IMR-90 (cell line): ENCODE measurements at regions not wholly inside any gene's neighbourhood (a gene's known extent, or its start where the extent isn't known, plus 50 kb on each side); places are given as distances from the start of the nearest gene placed in this dataset.

ENCODE experiments used
- ATAC-seq: fragments of 200-7000 bp; cut with Tn5 transposase; 2 replicates; pipeline ENCODE4 v1.9.1; 2020; ENCODE audit warnings: low read depth, mild to moderate bottlenecking, moderate library complexity
- BruUV-seq: library from RNA; stranded (reverse); fragments of 400-500 nt; replicated peaks from 2 replicates; lab custom pipeline; 2021; lab: Mats Ljungman, UMichigan
- CTCF ChIA-PET: fragments of 300-600 bp; formaldehyde crosslinking; extraction: SDS; loops from one replicate; lab custom pipeline; 2021; ENCODE audit warnings: antibody characterized with exemption; lab: Yijun Ruan, JAX
- POLR2A ChIA-PET: fragments of 300-600 bp; sonication (Branson Sonifier 250); formaldehyde crosslinking; loops from one replicate; lab custom pipeline; 2022; ENCODE audit warnings: antibody characterized with exemption; ENCODE audit not compliant: unreplicated experiment; lab: Charles Lee
- DNase-seq: peaks from one replicate; pipeline ENCODE4 v3.0.0; 2013
- H2AFZ ChIP-seq: replicated peaks from 2 replicates; pipeline ENCODE3; 2013; ENCODE audit warnings: low read length, mild to moderate bottlenecking; ENCODE audit not compliant: poor library complexity
- H2AK5ac ChIP-seq: 2 replicates; pipeline ENCODE4 v1.6.1; 2013; ENCODE audit warnings: low read depth, low read length, inconsistent platforms
- H2AK9ac ChIP-seq: replicated peaks from 2 replicates; pipeline ENCODE3; 2013; ENCODE audit warnings: mild to moderate bottlenecking, low read depth, low read length, moderate library complexity; ENCODE audit not compliant: poor library complexity
- H2BK120ac ChIP-seq: 2 replicates; pipeline ENCODE4 v1.6.1; 2013; ENCODE audit warnings: low read depth, low read length, inconsistent platforms
- H2BK15ac ChIP-seq: 3 replicates; pipeline ENCODE4 v1.6.1; 2013; ENCODE audit warnings: low read depth, low read length, inconsistent platforms
- H2BK20ac ChIP-seq: 2 replicates; pipeline ENCODE4 v1.6.1; 2013; ENCODE audit warnings: low read depth, mild to moderate bottlenecking, inconsistent platforms, low read length, moderate library complexity
- H2BK5ac ChIP-seq: 2 replicates; pipeline ENCODE4 v1.6.1; 2013; ENCODE audit warnings: mild to moderate bottlenecking, low read depth, low read length, inconsistent platforms; ENCODE audit not compliant: poor library complexity, severe bottlenecking
- H3K14ac ChIP-seq: replicated peaks from 2 replicates; pipeline ENCODE4 v1.6.1; 2013; ENCODE audit warnings: low read depth, low read length, inconsistent platforms
- H3K18ac ChIP-seq: 2 replicates; pipeline ENCODE4 v1.6.1; 2013; ENCODE audit warnings: low read depth, low read length, control low read depth
- H3K23ac ChIP-seq: 2 replicates; pipeline ENCODE4 v1.6.1; 2013; ENCODE audit warnings: low read depth, low read length, inconsistent platforms
- H3K27ac ChIP-seq: 2 replicates; pipeline ENCODE4 v1.5.1; 2013; ENCODE audit warnings: mild to moderate bottlenecking, control low read depth, low read length; ENCODE audit not compliant: insufficient read depth
- H3K27me3 ChIP-seq: 2 replicates; pipeline ENCODE4 v1.6.1; 2013; ENCODE audit warnings: low read length; ENCODE audit not compliant: control insufficient read depth, insufficient read depth
- H3K36me3 ChIP-seq: 2 replicates; pipeline ENCODE4 v1.6.1; 2013; ENCODE audit warnings: low read length, mixed read lengths; ENCODE audit not compliant: control insufficient read depth, insufficient read depth
- H3K4ac ChIP-seq: 2 replicates; pipeline ENCODE4 v1.6.1; 2013; ENCODE audit warnings: low read depth, low read length, inconsistent platforms
- H3K4me1 ChIP-seq: 2 replicates; pipeline ENCODE4 v1.6.1; 2013; ENCODE audit warnings: low read length, mixed read lengths; ENCODE audit not compliant: control insufficient read depth, insufficient read depth
- H3K4me2 ChIP-seq: 2 replicates; pipeline ENCODE4 v1.6.1; 2013; ENCODE audit warnings: low read depth, mild to moderate bottlenecking, control low read depth, low read length, moderate library complexity
- H3K4me3 ChIP-seq: 2 replicates; pipeline ENCODE4 v1.5.1; 2013; ENCODE audit warnings: low read depth, mild to moderate bottlenecking, control low read depth, low read length, moderate library complexity; ENCODE audit not compliant: insufficient read depth
- H3K56ac ChIP-seq: 2 replicates; pipeline ENCODE4 v1.6.1; 2013; ENCODE audit warnings: low read length, inconsistent platforms; ENCODE audit not compliant: insufficient read depth; ENCODE audit errors: extremely low read depth
- H3K79me1 ChIP-seq, 2 experiments: 2 replicates each; pipeline ENCODE4 v1.6.1; 2013; ENCODE audit warnings: low read length in 2 of 2, inconsistent platforms in 1 of 2, low read depth in 1 of 2
- H3K9ac ChIP-seq: 2 replicates; pipeline ENCODE4 v1.6.1; 2013; ENCODE audit warnings: low read depth, low read length, control low read depth
- H3K9me1 ChIP-seq: 2 replicates; pipeline ENCODE4 v1.6.1; 2013; ENCODE audit warnings: low read length, inconsistent platforms; ENCODE audit not compliant: insufficient read depth
- H3K9me3 ChIP-seq: 2 replicates; pipeline ENCODE4 v1.6.1; 2013; ENCODE audit warnings: low read length; ENCODE audit not compliant: control insufficient read depth, insufficient read depth
- H4K20me1 ChIP-seq: 2 replicates; pipeline ENCODE4 v1.6.1; 2013; ENCODE audit warnings: low read length, inconsistent platforms; ENCODE audit not compliant: insufficient read depth
- H4K5ac ChIP-seq: 2 replicates; pipeline ENCODE4 v1.6.1; 2013; ENCODE audit warnings: mild to moderate bottlenecking, low read depth, low read length, control low read depth
- H4K8ac ChIP-seq, 2 experiments: 2 replicates each; pipeline ENCODE4 v1.6.1; 2013; ENCODE audit warnings: low read depth in 2 of 2, low read length in 2 of 2, control low read depth in 1 of 2, inconsistent platforms in 1 of 2
- H4K91ac ChIP-seq: 2 replicates; pipeline ENCODE4 v1.6.1; 2013; ENCODE audit warnings: low read depth, low read length, inconsistent platforms; ENCODE audit not compliant: insufficient read depth
- BHLHE40 ChIP-seq: fragments of 150-350 bp; IDR thresholded peaks from 2 replicates; pipeline ENCODE4 v1.6.1; 2016; ENCODE audit warnings: mild to moderate bottlenecking, low read depth, low read length
- CEBPB ChIP-seq: IDR thresholded peaks from 2 replicates; pipeline ENCODE4 v1.6.1; 2012; ENCODE audit warnings: low read depth, low read length, improper control_type of control experiment
- CHD1 ChIP-seq: IDR thresholded peaks from 2 replicates; pipeline ENCODE4 v1.6.1; 2012; ENCODE audit warnings: low read depth, low read length, improper control_type of control experiment
- ELK1 ChIP-seq: fragments of 150-350 bp; IDR thresholded peaks from 2 replicates; pipeline ENCODE4 v1.6.1; 2016; ENCODE audit warnings: low read depth, mild to moderate bottlenecking, low read length, moderate library complexity, borderline replicate concordance
- FOS ChIP-seq: fragments of 150-350 bp; IDR thresholded peaks from 2 replicates; pipeline ENCODE4 v1.6.1; 2016; ENCODE audit warnings: low read depth, low read length
- MAFK ChIP-seq: IDR thresholded peaks from 2 replicates; pipeline ENCODE4 v1.6.1; 2012; ENCODE audit warnings: low read depth, low read length, improper control_type of control experiment
- MXI1 ChIP-seq: IDR thresholded peaks from 2 replicates; pipeline ENCODE4 v1.6.1; 2012; ENCODE audit warnings: low read depth, mild to moderate bottlenecking, low read length, moderate library complexity, borderline replicate concordance
- POLR2A ChIP-seq: IDR thresholded peaks from 2 replicates; pipeline ENCODE4 v1.6.1; 2012; ENCODE audit warnings: mild to moderate bottlenecking, low read depth, low read length
- RAD21 ChIP-seq: IDR thresholded peaks from 2 replicates; pipeline ENCODE4 v1.6.1; 2012; ENCODE audit warnings: low read length, improper control_type of control experiment
- RCOR1 ChIP-seq: IDR thresholded peaks from 2 replicates; pipeline ENCODE4 v1.6.1; 2012; ENCODE audit warnings: mild to moderate bottlenecking, low read length, improper control_type of control experiment; ENCODE audit not compliant: insufficient replicate concordance
- RFX5 ChIP-seq: IDR thresholded peaks from 2 replicates; pipeline ENCODE4 v1.8.0; 2012; ENCODE audit warnings: low read depth, mild to moderate bottlenecking, low read length, moderate library complexity
- USF2 ChIP-seq: fragments of 150-350 bp; IDR thresholded peaks from 2 replicates; pipeline ENCODE4 v1.6.1; 2017; ENCODE audit warnings: mild to moderate bottlenecking, antibody characterized with exemption, low read length, low read depth
- WGBS, 2 experiments: methylation state at CpG; one replicate each; pipeline versions ENCODE4 v1.1.5 to v1.1.7; 2013; ENCODE audit warnings: missing lambda C conversion rate in 2 of 2; ENCODE audit not compliant: insufficient read length in 1 of 2; ENCODE audit errors: extremely low coverage in 2 of 2; 5-methylcytosine and 5-hydroxymethylcytosine counted together
- dilution Hi-C: fragments of 300-500 bp; cut with HindIII; formaldehyde crosslinking; loops from one replicate; pipeline ENCODE4 v1.14.3; 2018; ENCODE audit warnings: low sequenced_read_pairs; ENCODE audit not compliant: unreplicated experiment
- in situ Hi-C: fragments of 300-500 bp; cut with MboI; formaldehyde crosslinking; loops from 3 replicates; pipeline ENCODE4 v1.14.3; 2019; ENCODE audit warnings: low sequenced_read_pairs, inconsistent platforms, mixed read lengths
- intact Hi-C: fragments of 100-400 bp; cut with micrococcal nuclease; formaldehyde crosslinking; loops from 2 replicates; pipeline ENCODE4 v1.10.0; 2022

GRCh38 chr7:22632674-22633073 lies 94.3 kb upstream of the IL6 start:
- Histone ChIP-seq H3K4ac (peak overlapping the region; percentile 19; the same call in 1 of the 2 replicates), H4K91ac (no peak overlapping the region), H2BK5ac (no peak overlapping the region), H3K56ac (no peak overlapping the region), H3K9ac (no peak overlapping the region), H2BK20ac (peak overlapping the region; percentile 38), H4K8ac (peak overlapping the region in 1 of 2 experiments; percentile 12; a peak in 1 of 4 replicates), H3K23ac (no peak overlapping the region), H3K27ac (no peak overlapping the region), H3K9me3 (no peaks in the 10 kb centered on the region), H2AK9ac (no peak overlapping the region), H4K5ac (peak overlapping the region; percentile 17; the same call in 1 of the 2 replicates), H2BK15ac (0 out of 3 replicates have a peak overlapping the region, but pooled peaks have one; percentile 36), H2BK120ac (no peak overlapping the region; the same call in 1 of the 2 replicates), H3K36me3 (no peaks in the 10 kb centered on the region), H2AK5ac (no peak overlapping the region), H3K4me1 (peaks cover 7% of the 10 kb centered on the region), H3K18ac (peak overlapping the region; percentile 75; the same call in 1 of the 2 replicates), H3K9me1 (no peaks in the 10 kb centered on the region), H3K27me3 (no peaks in the 10 kb centered on the region), H3K4me3 (no peak overlapping the region), H3K14ac (no peak overlapping the region), H4K20me1 (no peaks in the 10 kb centered on the region), H2AFZ (no peak overlapping the region), H3K4me2 (no peak overlapping the region), H3K79me1 (no peaks in the 10 kb centered on the region)
- in situ Hi-C loops (no loop called here), intact Hi-C loops (no loop called here), dilution Hi-C loops (no loop called here)
- no TSS peak for BruUV-seq
- POLR2A ChIA-PET: no interaction called here
- WGBS, 2 experiments: no CpG with 5 or more reads among the region's 2 CpGs
- ATAC-seq: no peak
- DNase-seq: no peak
- TF ChIP-seq RFX5: no peak
- TF ChIP-seq FOS: no peak
- TF ChIP-seq ELK1: no peak
- no peak for TF ChIP-seq CEBPB
- no peak for TF ChIP-seq RCOR1
- no peak for TF ChIP-seq CHD1
- TF ChIP-seq RAD21: no peak
- no peak for TF ChIP-seq POLR2A
- TF ChIP-seq MAFK: no peak
- no peak for TF ChIP-seq MXI1
- no peak for TF ChIP-seq USF2
- no peak for TF ChIP-seq BHLHE40
- CTCF ChIA-PET: interaction anchor here (0.6 kb wide), 1 partner anchor 11 kb away, joined by 3 read pairs; no protein-coding TSS in a partner anchor
